AG10803 (cell line): ENCODE measurements at regions not wholly inside any gene's neighbourhood (a gene's known extent, or its start where the extent isn't known, plus 50 kb on each side); places are given as distances from the start of the nearest gene placed in this dataset.

ENCODE experiments used
- DNase-seq: peaks from one replicate; pipeline ENCODE4 v3.0.0; 2010; ENCODE audit warnings: low read depth
- H3K4me3 ChIP-seq: 2 replicates; pipeline ENCODE4 v1.5.1; 2011; ENCODE audit warnings: mild to moderate bottlenecking, low read length, control low read depth
- TF ChIP-seq, protein P1 (sequence below): conservative IDR thresholded peaks from 2 replicates; pipeline ENCODE4 v1.5.1; 2011; ENCODE audit warnings: mild to moderate bottlenecking, low read length, control low read depth, inconsistent platforms

DNA sequence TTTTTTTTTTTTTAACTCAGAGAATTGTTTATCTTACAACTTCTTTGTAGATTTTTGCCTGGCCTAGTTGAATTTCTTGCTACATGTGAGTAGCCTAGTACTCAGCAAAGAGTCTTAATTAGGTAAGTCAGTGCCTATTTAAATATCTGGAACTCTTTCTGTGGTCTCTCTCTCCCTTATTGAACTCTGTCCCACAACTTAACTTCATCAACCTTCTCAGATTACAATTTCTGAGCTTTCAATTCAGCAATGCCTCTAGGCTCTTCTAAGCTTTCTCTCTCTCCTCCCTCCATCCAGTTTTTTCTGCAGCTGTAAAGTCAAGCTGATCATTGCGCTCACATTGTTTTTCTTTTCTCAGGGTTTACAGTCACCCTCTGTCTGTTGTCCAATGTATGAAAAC, 517.6 kb upstream of the ROBO1 start:
- TF ChIP-seq, protein P1, sequence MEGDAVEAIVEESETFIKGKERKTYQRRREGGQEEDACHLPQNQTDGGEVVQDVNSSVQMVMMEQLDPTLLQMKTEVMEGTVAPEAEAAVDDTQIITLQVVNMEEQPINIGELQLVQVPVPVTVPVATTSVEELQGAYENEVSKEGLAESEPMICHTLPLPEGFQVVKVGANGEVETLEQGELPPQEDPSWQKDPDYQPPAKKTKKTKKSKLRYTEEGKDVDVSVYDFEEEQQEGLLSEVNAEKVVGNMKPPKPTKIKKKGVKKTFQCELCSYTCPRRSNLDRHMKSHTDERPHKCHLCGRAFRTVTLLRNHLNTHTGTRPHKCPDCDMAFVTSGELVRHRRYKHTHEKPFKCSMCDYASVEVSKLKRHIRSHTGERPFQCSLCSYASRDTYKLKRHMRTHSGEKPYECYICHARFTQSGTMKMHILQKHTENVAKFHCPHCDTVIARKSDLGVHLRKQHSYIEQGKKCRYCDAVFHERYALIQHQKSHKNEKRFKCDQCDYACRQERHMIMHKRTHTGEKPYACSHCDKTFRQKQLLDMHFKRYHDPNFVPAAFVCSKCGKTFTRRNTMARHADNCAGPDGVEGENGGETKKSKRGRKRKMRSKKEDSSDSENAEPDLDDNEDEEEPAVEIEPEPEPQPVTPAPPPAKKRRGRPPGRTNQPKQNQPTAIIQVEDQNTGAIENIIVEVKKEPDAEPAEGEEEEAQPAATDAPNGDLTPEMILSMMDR, result no peak
- DNase-seq, result no peak
- no peak overlapping the region for H3K4me3 ChIP-seq

DNA sequence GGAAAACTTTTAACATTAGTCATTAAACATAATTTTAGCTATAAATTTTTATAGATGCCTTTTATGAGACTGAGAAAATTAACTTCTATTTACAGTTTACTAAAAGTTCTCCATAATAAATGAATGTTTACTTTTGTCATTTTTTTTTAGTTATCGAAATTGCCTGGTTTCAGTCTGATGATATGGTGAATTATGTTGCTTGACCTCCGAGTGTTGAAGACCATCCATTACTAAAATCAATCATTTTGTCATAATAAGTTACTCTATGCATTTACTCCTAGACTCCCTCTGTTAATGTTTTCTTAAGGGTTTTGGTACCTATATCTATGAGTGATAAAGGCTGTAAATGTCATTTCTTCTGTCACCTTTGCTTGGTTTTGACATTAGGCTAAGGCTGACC, 516.0 kb upstream of the ROBO1 start:
- TF ChIP-seq, protein P1, result no peak
- H3K4me3 ChIP-seq, result no peak overlapping the region
- DNase-seq, result no peak

DNA sequence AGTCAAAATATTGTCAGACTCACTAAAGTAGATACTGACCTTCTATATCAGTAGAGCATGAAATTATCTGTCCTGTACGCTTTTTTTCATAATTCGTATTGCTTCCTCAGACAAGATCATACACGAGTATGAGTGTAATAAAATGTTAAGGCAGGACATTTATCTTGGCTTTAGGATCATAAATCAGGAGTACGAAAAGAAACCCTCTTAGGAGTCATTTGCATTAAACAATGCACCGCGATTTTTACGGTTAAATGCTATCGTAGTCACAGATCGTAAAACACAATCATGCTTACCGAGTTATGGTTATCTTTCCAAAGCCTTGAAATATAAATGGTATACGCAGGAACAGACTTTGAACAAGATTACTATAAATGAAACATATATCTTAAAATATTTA, 510.3 kb upstream of the ROBO1 start:
- no peak overlapping the region for H3K4me3 ChIP-seq
- DNase-seq, result no peak
- TF ChIP-seq, protein P1, result no peak

DNA sequence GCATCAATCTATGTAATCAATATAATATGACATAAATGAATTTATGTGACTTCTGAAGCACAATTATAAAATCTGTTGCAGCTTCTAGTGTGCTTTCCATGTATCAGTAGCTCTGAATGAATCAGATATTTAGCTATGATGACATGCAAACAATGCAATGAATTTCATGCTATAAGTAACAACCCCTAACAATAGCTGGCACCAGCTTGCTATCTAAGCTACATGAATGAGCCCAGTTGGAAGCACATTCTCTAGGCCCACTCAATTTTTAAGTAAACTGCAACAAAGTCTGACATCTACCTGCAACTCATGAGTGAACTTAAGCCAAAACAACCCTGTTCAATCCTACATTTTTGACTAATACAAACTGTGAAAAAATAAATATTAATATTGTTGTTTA, 507.3 kb upstream of the ROBO1 start:
- TF ChIP-seq, protein P1, result no peak
- H3K4me3 ChIP-seq, result no peak overlapping the region
- DNase-seq, result no peak

DNA sequence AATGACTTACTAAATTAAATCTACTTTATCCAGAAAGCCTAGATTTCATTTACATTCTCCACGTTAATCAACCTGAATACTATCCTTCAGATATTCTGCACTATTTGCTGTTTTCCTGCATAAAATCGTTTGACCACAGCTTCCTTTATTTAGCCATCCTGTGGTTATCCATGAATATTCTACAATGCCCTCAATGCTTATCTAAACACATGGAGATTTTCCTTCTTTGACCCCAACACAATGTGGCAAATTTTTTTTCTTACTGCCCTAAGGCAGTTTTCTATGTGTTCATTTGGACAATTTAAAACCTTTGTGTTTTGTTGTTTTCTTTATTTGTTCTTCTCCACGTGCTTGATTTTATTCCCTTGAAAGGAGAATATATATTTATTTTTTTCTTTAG, 495.5 kb upstream of the ROBO1 start:
- TF ChIP-seq, protein P1, result no peak
- H3K4me3 ChIP-seq, result no peak overlapping the region
- DNase-seq, result no peak

DNA sequence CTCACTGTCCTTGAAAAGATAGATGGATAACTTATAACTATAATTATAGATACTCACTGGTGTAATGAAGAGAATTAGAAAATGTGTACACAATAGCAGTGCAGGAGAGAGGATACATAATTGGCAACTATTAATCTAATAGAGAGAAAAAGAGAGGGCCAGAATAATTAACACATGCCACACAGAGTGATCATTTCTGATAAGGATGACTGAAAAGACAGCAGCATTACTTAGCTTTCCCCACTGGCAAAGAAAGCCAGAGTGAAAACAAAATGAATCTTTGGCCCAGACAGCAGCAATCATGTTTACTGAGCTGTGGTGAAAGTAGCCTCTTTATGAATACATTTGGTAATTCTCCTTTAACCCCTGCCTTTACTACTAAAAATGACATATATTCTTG, 493.3 kb upstream of the ROBO1 start:
- TF ChIP-seq, protein P1, result no peak
- no peak for DNase-seq
- no peak overlapping the region for H3K4me3 ChIP-seq

DNA sequence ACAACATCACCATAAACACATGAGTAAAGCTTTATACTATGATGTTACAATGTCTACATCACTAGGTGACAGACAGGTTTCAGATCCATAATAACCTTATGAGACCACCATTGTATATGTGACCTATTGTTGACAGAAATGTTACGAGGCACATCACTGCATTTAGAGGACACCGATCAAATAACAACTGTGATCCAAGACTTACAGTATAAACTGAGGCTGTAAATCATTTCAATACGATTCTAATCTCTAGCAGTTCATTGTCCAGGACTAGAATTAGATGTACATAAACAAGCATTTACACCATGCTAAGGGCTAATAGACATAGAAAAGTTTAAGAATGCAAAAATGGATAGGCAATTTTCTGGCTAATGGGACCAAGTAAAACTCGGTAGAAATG, 491.9 kb upstream of the ROBO1 start:
- TF ChIP-seq, protein P1, result no peak
- DNase-seq, result no peak
- no peak overlapping the region for H3K4me3 ChIP-seq
